ENCODE measurements at regions not wholly inside any gene's neighbourhood (a gene's known extent, or its start where the extent isn't known, plus 50 kb on each side); places are given as distances from the start of the nearest gene placed in this dataset.
"Not testable (repeated sequence)": the region's sequence is repeated elsewhere in the genome, so short reads cannot be mapped to it uniquely, and the experiment has no call there.

DNA sequence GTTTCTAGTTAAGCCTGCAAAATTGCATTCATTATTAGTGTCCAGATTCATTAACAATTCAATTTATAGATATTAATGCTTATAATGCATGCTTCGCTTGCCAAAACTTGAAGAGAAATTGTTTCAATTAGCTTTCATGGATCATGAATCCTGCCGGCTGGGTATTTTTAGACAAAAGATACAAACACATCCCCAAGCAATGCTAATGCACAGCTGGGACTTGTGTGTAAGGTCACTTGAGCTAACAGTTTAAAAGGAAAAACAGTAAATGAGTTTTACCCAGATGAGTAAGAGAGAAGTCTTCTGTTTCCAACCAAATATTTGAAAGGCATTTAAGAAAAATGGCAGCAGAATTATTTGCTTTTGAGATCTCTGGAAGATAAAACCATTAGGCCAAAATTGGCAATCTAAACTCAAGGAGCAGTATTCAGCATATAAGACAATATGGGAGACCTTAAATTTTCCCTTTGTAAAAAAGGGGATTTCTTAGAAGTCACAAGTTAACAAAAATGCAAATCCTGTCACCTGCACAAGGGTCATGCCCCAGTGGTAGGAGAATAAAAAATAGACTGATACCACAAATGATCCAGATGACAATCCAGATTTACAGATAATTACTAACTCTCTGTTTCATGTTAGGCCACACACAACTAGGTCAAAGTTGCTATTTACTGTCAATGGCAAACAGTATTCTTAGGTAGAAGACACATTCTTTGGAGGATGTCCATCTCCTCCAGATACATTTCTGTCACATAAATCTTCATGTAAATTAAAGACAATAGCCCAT is 418.4 kb upstream of the PMFBP1 start:
- DNase-seq: no peak

DNA sequence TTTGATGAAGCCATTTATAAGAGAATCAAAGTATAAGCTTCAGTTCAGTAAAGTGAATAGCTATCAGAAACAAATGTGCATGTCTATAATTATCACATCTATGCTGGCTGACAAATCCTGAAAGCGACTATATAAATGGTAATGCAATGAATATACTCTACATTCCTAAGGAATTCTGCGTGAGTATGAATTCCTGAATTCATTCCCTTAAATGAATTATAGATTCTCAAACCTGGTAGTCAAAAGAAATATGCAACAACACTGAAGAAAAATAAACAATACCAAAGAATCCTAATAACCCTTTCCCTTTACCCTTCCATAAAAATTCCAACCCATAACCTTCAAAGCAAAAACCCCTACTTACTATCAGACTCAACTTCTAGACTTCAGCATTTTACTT is 416.6 kb upstream of the PMFBP1 start:
- DNase-seq: no peak

GRCh38 chr16:72578061-72578460 is 406.1 kb upstream of the PMFBP1 start:
- not testable (repeated sequence) for DNase-seq

DNA sequence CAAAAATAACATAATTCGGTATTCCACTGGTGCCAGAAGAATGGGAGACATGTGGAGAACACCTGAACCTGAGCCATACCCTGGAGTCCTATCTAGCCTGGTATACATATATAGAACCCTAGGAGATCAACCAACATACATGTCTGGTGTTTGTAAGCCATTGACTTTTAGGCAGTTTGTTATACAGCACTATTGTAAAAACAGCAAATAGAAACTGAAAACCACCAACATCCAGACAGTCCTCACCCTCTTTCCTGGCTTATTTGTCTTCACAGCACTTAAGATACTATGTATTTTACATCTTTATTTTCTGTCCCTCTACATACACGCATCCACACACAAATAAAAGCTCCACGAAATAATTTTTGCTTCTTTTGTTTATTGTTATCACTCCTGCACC is 404.2 kb upstream of the PMFBP1 start:
- no peak for DNase-seq

GRCh38 chr16:72569677-72570076 is 397.7 kb upstream of the PMFBP1 start:
- DNase-seq: no peak

DNA sequence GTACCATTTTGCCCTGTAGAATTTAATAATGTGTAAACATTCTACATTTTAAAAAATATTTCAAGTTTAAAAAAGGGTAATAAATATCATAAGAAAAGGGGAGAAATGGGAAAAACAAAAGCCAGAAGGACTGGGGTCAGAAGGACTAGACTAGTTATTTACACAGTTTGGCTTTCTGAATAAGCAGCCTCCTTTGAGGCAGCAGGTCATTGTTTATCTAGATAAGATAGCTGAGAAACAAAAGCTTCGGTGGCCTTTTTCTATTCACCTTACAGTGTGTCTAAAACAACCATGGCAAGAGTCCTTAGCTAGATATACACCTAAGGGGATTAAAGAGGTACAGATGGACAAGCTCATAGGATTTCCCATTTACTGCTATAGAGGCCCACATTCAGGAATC is 396.5 kb upstream of the PMFBP1 start:
- DNase-seq: no peak

- DNase-seq: no peak
Measured at GRCh38 chr16:72566174-72566573, 394.2 kb upstream of the PMFBP1 start.

GRCh38 chr16:72565106-72565505 is 393.2 kb upstream of the PMFBP1 start:
- DNase-seq: no peak

- DNase-seq: no peak
Measured at GRCh38 chr16:72560617-72561016, 388.7 kb upstream of the PMFBP1 start.

- DNase-seq: no peak
Measured at GRCh38 chr16:72558501-72558900, 386.5 kb upstream of the PMFBP1 start.

DNA sequence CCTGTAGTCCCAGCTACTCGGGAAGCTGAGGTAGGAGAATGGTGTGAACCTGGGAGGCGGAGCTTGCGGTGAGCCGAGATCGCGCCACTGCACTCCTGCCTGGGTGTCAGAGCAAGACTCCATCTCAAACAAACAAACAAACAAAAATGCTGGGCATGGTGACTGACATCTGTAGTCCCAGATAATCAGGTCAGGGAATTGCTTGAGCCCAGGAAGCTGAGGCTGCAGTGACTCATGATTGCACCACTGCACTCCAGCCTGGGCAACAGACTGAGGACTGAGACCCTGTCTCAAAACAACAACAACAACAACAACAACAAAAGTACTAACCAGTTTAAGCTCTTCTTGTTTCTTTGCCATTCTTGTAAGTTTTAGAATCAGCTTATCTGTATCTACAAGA is 383.0 kb upstream of the PMFBP1 start:
- DNase-seq: no peak

DNA sequence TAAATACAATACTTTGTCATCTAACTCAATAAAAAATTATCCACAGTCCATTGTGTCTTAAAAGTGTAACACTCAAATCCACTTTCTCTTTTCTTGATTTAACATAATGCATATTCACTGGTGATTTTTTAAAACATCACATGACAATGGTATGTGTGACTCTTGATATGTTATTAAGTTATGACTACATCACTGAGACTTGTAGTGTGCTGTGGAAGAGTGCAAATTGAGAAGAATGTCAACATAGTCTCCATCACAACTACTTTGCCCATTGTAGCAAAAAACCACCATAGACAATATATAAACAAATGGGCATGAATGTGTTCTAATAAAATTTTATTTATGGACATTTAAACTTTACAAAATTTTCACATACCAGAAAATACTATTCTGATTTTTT is 380.7 kb upstream of the PMFBP1 start:
- DNase-seq: no peak

- DNase-seq: no peak
Measured at GRCh38 chr16:72551649-72552048, 379.7 kb upstream of the PMFBP1 start.

GRCh38 chr16:72549878-72550277 is 377.9 kb upstream of the PMFBP1 start:
- no peak for DNase-seq

- DNase-seq: no peak
Measured at GRCh38 chr16:72542102-72542501, 370.1 kb upstream of the PMFBP1 start.

- no peak for DNase-seq
Measured at GRCh38 chr16:72537664-72538063, 365.7 kb upstream of the PMFBP1 start.

- DNase-seq: no peak
Measured at GRCh38 chr16:72536723-72537435, 364.9 kb upstream of the PMFBP1 start.

DNA sequence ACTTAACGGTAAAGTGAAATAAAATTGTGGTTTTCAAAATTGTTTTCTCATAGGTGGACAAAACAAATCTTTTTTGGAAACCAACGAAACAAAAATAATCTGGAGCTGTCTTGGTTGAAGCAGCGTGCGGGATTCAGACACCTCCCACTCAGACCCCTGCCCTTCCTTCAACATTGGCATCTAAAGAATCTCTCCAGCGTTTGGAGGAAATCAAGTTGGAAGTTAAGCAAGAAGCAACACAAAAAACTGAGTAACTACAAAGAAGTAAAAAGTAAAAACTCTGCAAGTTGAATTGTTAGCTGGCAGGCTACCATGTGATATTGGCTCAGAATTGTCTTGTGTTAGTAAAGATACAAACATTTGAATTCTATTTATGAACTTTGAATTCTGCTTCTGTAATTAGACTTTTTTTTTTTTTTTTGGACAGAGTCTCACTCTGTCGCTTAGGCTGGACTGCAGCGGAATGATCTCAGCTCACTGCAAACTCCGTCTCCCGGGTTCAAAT is 361.0 kb upstream of the PMFBP1 start:
- no peak for DNase-seq

DNA sequence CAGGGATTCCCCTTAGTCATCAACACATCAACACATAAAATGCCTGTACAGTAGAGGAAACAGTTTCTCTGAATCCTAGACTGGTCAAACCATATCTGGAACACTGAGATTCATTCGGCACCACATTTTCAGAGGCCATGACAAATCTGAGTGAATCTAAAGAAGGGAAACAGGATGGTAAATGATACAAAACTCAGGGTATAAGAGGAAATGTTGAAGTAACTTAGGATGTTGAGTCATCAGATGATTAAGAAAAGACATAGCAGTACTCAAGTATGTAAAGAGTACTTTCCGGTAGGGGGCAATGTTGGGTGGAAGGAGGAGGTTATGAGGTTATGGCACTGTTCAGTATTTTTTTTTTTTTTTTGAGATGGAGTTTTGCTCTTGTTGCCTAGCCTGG is 358.5 kb upstream of the PMFBP1 start:
- DNase-seq: no peak

- DNase-seq: no peak
Measured at GRCh38 chr16:72523087-72523486, 351.1 kb upstream of the PMFBP1 start.

DNA sequence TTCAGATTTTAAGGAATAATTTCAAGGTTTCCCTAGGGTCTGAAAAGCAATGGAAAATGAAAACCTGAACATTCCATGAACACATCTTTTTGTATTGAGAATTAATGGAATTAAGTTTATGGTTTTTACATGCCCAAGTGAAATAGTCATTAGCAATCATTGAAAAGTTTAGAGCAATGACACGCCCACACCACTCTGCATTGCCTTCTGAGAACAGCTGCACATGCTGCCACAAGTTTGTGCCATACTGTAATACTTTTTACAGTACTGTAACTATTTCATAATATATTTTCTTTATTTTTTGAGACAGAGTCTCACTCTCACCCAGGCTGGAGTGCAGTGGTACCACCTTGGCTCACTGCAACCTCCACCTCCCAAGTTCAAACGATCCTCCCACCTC is 345.2 kb upstream of the PMFBP1 start:
- no peak for DNase-seq

- no peak for DNase-seq
Measured at GRCh38 chr16:72511171-72511570, 339.2 kb upstream of the PMFBP1 start.

- DNase-seq: no peak
Measured at GRCh38 chr16:72508191-72508590, 336.2 kb upstream of the PMFBP1 start.

- DNase-seq: no peak
Measured at GRCh38 chr16:72502594-72503005, 330.6 kb upstream of the PMFBP1 start.

All from NCI-H2227 treated with DMSO at 0.1 percent for 48 hours (cell line).